HepG2 (cell line): ENCODE measurements at regions not wholly inside any gene's neighbourhood (a gene's known extent, or its start where the extent isn't known, plus 50 kb on each side); places are given as distances from the start of the nearest gene placed in this dataset.

Experiments
- ATAC-seq: fragments of 200-7000 bp; cut with Tn5 transposase; 3 replicates; pipeline ENCODE4 v1.9.1; 2020; ENCODE audit warnings: mild to moderate bottlenecking, moderate library complexity
- BruUV-seq: library from RNA; stranded (reverse); fragments of 400-500 nt; replicated peaks from 2 replicates; lab custom pipeline; 2021; lab: Mats Ljungman, UMichigan
- CTCF ChIA-PET: fragments of 300-600 bp; formaldehyde crosslinking; extraction: SDS; loops from one replicate; lab custom pipeline; 2021; ENCODE audit warnings: low total read pairs, inconsistent platforms, low intra/inter-chr PET ratio; lab: Yijun Ruan, JAX
- POLR2A ChIA-PET: fragments of 350-600 bp; sonication (Branson Sonifier 250); formaldehyde crosslinking; loops from one replicate; lab custom pipeline; 2020; ENCODE audit warnings: antibody characterized with exemption, inconsistent platforms; lab: Yijun Ruan, JAX
- DNase-seq: peaks from one replicate; pipeline ENCODE4 v3.0.0-alpha.2; 2015; ENCODE audit warnings: low spot score
- FAIRE-seq: peaks from 3 replicates; lab custom pipeline; 2011; peaks lifted over from hg19 to GRCh38; lab: Jason Lieb, UNC
- H2AFZ ChIP-seq: one replicate; pipeline ENCODE4 v1.6.1; 2011; ENCODE audit warnings: low read length, inconsistent platforms
- H3K27ac ChIP-seq: fragments of 300-600 bp; 3 replicates; pipeline ENCODE4 v1.8.0; 2011; ENCODE audit warnings: mixed run types, mild to moderate bottlenecking, mixed read lengths, low read length, inconsistent platforms; ENCODE audit not compliant: insufficient read depth; ENCODE audit errors: extremely low read length
- H3K27me3 ChIP-seq, 2 experiments: fragments of 200-600 bp in 1 of 2; 2 replicates in 1 of 2; 3 replicates in 1 of 2; pipeline versions ENCODE4 v1.6.0 to v1.8.0; 2011; ENCODE audit warnings: low read length in 2 of 2, mild to moderate bottlenecking in 2 of 2, moderate library complexity in 2 of 2, inconsistent platforms in 1 of 2; ENCODE audit not compliant: insufficient read depth in 2 of 2, control insufficient read depth in 1 of 2
- H3K36me3 ChIP-seq, 2 experiments: fragments of 200-600 bp in 1 of 2; replicated peaks in 1 of 2; 2 replicates in 1 of 2; 3 replicates in 1 of 2; pipeline versions ENCODE4 v1.5.1 to v1.8.0; 2011; ENCODE audit warnings: low read length in 2 of 2, inconsistent platforms in 1 of 2; ENCODE audit not compliant: insufficient read depth in 2 of 2, control insufficient read depth in 1 of 2
- H3K4me1 ChIP-seq: 2 replicates; pipeline ENCODE4 v1.5.1; 2012; ENCODE audit warnings: low read length, inconsistent platforms; ENCODE audit not compliant: insufficient read depth
- H3K4me2 ChIP-seq: 2 replicates; pipeline ENCODE4 v1.6.0; 2011; ENCODE audit warnings: low read depth, low read length, inconsistent platforms
- H3K4me3 ChIP-seq, 3 experiments: fragments of 200-600 bp in 1 of 3; sonication (generic), shearing (Covaris generic) in 1 of 3; replicated peaks in 1 of 3; 2 replicates each; pipeline ENCODE4 v1.5.1; 2011 to 2016; ENCODE audit warnings: low read length in 3 of 3, inconsistent platforms in 2 of 3, low read depth in 2 of 3, mild to moderate bottlenecking in 2 of 3, control low read depth in 1 of 3, mixed read lengths in 1 of 3; ENCODE audit not compliant: insufficient read depth in 1 of 3
- H3K79me2 ChIP-seq: one replicate; pipeline ENCODE4 v1.6.1; 2011; ENCODE audit warnings: low read length, inconsistent platforms; ENCODE audit not compliant: insufficient read depth
- H3K9ac ChIP-seq: 2 replicates; pipeline ENCODE4 v1.6.0; 2011; ENCODE audit warnings: mild to moderate bottlenecking, low read depth, low read length, inconsistent platforms; ENCODE audit not compliant: insufficient read depth
- H3K9me3 ChIP-seq: 2 replicates; pipeline ENCODE4 v1.5.1; 2012; ENCODE audit warnings: mild to moderate bottlenecking, low read length
- H4K20me1 ChIP-seq: 2 replicates; pipeline ENCODE4 v1.6.0; 2011; ENCODE audit warnings: inconsistent platforms, mild to moderate bottlenecking, low read length, moderate library complexity; ENCODE audit not compliant: insufficient read depth
- EED ChIP-seq: sonication (generic); formaldehyde crosslinking; IDR thresholded peaks from 2 replicates; pipeline ENCODE4 v1.5.0; 2020; ENCODE audit warnings: mild to moderate bottlenecking, missing genetic modification reagents
- RAD51 ChIP-seq: fragments of 450-650 bp; IDR thresholded peaks from 2 replicates; pipeline ENCODE4 v1.6.1; 2016; ENCODE audit warnings: borderline replicate concordance
- SSRP1 ChIP-seq: IDR thresholded peaks from 2 replicates; pipeline ENCODE4 v1.6.1; 2016; ENCODE audit warnings: control low read depth
- ZNF260 ChIP-seq: sonication (generic); formaldehyde crosslinking; IDR thresholded peaks from 2 replicates; pipeline ENCODE4 v1.4.0; 2020; ENCODE audit warnings: missing genetic modification reagents, low read depth, mild to moderate bottlenecking, borderline replicate concordance
- ZNF33B ChIP-seq: sonication (generic); formaldehyde crosslinking; IDR thresholded peaks from 2 replicates; pipeline ENCODE4 v1.5.1; 2020; ENCODE audit warnings: mild to moderate bottlenecking, missing genetic modification reagents
- ZNF460 ChIP-seq: sonication (generic); formaldehyde crosslinking; IDR thresholded peaks from 2 replicates; pipeline ENCODE4 v1.5.1; 2020; ENCODE audit warnings: missing genetic modification reagents, mild to moderate bottlenecking, borderline replicate concordance
- ZNF781 ChIP-seq: sonication (generic); formaldehyde crosslinking; IDR thresholded peaks from 2 replicates; pipeline ENCODE4 v1.5.1; 2020; ENCODE audit warnings: borderline replicate concordance, mild to moderate bottlenecking, missing genetic modification reagents; ENCODE audit errors: not compliant biosample characterization
- WGBS: methylation state at CpG from one replicate; pipeline ENCODE4 v1.1.6; 2017; ENCODE audit warnings: low lambda C conversion rate; 5-methylcytosine and 5-hydroxymethylcytosine counted together
- in situ Hi-C: cut with HindIII; loops from 2 replicates; pipeline ENCODE4 v1.10.0; 2017; ENCODE audit warnings: low pct_unique_long_range_greater_than_20kb; ENCODE audit not compliant: extremely low pct_ligation_motif_present
- intact Hi-C: fragments of 100-400 bp; cut with micrococcal nuclease; formaldehyde crosslinking; loops from one replicate; pipeline ENCODE4 v1.10.0; 2022; ENCODE audit not compliant: unreplicated experiment
- TF ChIP-seq, protein P1 (sequence below): IDR thresholded peaks from 2 replicates; pipeline ENCODE4 v1.6.1; 2016; ENCODE audit warnings: control low read depth
- TF ChIP-seq, protein P2 (sequence below): sonication (generic); formaldehyde crosslinking; IDR thresholded peaks from 2 replicates; pipeline ENCODE4 v1.4.0; 2020; ENCODE audit warnings: missing genetic modification reagents, borderline replicate concordance
- TF ChIP-seq, protein P3 (sequence below): sonication (generic); formaldehyde crosslinking; IDR thresholded peaks from 2 replicates; pipeline ENCODE4 v1.4.0; 2020; ENCODE audit warnings: mild to moderate bottlenecking, missing genetic modification reagents
- TF ChIP-seq, protein P4 (sequence below): sonication (generic); formaldehyde crosslinking; IDR thresholded peaks from 2 replicates; pipeline ENCODE4 v1.8.1; 2023; ENCODE audit warnings: mild to moderate bottlenecking, missing genetic modification reagents
- TF ChIP-seq, protein P5 (sequence below): sonication (generic); formaldehyde crosslinking; IDR thresholded peaks from 2 replicates; pipeline ENCODE4 v1.4.0; 2020; ENCODE audit warnings: missing genetic modification reagents, borderline replicate concordance

DNA sequence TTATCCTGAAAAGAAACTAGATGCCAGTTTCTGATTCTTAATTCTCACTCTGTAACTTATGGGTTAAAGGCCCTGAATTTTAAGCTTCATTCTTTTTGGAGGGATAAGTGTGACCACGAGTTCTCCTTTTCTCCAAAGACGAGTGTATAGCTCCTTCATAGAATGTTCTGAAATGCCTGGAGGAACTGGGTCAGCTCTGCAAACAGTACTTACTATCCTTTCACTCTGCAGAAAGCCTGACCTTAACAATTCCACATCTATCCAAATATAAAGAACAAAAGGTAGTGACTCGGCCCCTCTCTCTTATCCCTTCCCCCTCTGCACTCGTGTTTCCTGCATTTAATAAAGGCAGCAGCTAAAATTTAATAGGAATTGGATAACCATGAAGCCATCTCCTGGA, 150.5 kb downstream of the LYPLAL1 start:
- no TSS peak for BruUV-seq
- H3K4me2 ChIP-seq: no peak overlapping the region
- H3K79me2 ChIP-seq: no peaks in the 10 kb centered on the region
- in situ Hi-C loops: loop anchor here (25.0 kb wide), 1 partner anchor 962 kb away; no protein-coding TSS in a partner anchor
- H3K36me3 ChIP-seq: no peaks in the 10 kb centered on the region
- no peak overlapping the region for H2AFZ ChIP-seq
- no peak for DNase-seq
- H4K20me1 ChIP-seq: no peaks in the 10 kb centered on the region
- H3K4me1 ChIP-seq: peaks cover 5% of the 10 kb centered on the region
- no peaks in the 10 kb centered on the region for H3K27me3 ChIP-seq
- POLR2A ChIA-PET: no interaction called here
- no peaks in the 10 kb centered on the region for H3K9me3 ChIP-seq
- no peak for TF ChIP-seq SSRP1
- no peak for TF ChIP-seq ZNF33B (CRISPR knock-in tag)
- TF ChIP-seq, protein P1, sequence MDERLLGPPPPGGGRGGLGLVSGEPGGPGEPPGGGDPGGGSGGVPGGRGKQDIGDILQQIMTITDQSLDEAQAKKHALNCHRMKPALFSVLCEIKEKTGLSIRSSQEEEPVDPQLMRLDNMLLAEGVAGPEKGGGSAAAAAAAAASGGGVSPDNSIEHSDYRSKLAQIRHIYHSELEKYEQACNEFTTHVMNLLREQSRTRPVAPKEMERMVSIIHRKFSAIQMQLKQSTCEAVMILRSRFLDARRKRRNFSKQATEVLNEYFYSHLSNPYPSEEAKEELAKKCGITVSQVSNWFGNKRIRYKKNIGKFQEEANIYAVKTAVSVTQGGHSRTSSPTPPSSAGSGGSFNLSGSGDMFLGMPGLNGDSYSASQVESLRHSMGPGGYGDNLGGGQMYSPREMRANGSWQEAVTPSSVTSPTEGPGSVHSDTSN (CRISPR knock-in tag): no peak
- TF ChIP-seq ZNF260 (CRISPR knock-in tag): no peak
- TF ChIP-seq, protein P2, sequence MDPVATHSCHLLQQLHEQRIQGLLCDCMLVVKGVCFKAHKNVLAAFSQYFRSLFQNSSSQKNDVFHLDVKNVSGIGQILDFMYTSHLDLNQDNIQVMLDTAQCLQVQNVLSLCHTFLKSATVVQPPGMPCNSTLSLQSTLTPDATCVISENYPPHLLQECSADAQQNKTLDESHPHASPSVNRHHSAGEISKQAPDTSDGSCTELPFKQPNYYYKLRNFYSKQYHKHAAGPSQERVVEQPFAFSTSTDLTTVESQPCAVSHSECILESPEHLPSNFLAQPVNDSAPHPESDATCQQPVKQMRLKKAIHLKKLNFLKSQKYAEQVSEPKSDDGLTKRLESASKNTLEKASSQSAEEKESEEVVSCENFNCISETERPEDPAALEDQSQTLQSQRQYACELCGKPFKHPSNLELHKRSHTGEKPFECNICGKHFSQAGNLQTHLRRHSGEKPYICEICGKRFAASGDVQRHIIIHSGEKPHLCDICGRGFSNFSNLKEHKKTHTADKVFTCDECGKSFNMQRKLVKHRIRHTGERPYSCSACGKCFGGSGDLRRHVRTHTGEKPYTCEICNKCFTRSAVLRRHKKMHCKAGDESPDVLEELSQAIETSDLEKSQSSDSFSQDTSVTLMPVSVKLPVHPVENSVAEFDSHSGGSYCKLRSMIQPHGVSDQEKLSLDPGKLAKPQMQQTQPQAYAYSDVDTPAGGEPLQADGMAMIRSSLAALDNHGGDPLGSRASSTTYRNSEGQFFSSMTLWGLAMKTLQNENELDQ (CRISPR knock-in tag): no peak
- no peak for TF ChIP-seq EED (CRISPR knock-in tag)
- TF ChIP-seq, protein P3, sequence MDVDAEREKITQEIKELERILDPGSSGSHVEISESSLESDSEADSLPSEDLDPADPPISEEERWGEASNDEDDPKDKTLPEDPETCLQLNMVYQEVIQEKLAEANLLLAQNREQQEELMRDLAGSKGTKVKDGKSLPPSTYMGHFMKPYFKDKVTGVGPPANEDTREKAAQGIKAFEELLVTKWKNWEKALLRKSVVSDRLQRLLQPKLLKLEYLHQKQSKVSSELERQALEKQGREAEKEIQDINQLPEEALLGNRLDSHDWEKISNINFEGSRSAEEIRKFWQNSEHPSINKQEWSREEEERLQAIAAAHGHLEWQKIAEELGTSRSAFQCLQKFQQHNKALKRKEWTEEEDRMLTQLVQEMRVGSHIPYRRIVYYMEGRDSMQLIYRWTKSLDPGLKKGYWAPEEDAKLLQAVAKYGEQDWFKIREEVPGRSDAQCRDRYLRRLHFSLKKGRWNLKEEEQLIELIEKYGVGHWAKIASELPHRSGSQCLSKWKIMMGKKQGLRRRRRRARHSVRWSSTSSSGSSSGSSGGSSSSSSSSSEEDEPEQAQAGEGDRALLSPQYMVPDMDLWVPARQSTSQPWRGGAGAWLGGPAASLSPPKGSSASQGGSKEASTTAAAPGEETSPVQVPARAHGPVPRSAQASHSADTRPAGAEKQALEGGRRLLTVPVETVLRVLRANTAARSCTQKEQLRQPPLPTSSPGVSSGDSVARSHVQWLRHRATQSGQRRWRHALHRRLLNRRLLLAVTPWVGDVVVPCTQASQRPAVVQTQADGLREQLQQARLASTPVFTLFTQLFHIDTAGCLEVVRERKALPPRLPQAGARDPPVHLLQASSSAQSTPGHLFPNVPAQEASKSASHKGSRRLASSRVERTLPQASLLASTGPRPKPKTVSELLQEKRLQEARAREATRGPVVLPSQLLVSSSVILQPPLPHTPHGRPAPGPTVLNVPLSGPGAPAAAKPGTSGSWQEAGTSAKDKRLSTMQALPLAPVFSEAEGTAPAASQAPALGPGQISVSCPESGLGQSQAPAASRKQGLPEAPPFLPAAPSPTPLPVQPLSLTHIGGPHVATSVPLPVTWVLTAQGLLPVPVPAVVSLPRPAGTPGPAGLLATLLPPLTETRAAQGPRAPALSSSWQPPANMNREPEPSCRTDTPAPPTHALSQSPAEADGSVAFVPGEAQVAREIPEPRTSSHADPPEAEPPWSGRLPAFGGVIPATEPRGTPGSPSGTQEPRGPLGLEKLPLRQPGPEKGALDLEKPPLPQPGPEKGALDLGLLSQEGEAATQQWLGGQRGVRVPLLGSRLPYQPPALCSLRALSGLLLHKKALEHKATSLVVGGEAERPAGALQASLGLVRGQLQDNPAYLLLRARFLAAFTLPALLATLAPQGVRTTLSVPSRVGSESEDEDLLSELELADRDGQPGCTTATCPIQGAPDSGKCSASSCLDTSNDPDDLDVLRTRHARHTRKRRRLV (CRISPR knock-in tag): no peak
- no peak for TF ChIP-seq ZNF460 (CRISPR knock-in tag)
- TF ChIP-seq, protein P4, sequence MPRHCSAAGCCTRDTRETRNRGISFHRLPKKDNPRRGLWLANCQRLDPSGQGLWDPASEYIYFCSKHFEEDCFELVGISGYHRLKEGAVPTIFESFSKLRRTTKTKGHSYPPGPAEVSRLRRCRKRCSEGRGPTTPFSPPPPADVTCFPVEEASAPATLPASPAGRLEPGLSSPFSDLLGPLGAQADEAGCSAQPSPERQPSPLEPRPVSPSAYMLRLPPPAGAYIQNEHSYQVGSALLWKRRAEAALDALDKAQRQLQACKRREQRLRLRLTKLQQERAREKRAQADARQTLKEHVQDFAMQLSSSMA: no peak
- TF ChIP-seq, protein P5, sequence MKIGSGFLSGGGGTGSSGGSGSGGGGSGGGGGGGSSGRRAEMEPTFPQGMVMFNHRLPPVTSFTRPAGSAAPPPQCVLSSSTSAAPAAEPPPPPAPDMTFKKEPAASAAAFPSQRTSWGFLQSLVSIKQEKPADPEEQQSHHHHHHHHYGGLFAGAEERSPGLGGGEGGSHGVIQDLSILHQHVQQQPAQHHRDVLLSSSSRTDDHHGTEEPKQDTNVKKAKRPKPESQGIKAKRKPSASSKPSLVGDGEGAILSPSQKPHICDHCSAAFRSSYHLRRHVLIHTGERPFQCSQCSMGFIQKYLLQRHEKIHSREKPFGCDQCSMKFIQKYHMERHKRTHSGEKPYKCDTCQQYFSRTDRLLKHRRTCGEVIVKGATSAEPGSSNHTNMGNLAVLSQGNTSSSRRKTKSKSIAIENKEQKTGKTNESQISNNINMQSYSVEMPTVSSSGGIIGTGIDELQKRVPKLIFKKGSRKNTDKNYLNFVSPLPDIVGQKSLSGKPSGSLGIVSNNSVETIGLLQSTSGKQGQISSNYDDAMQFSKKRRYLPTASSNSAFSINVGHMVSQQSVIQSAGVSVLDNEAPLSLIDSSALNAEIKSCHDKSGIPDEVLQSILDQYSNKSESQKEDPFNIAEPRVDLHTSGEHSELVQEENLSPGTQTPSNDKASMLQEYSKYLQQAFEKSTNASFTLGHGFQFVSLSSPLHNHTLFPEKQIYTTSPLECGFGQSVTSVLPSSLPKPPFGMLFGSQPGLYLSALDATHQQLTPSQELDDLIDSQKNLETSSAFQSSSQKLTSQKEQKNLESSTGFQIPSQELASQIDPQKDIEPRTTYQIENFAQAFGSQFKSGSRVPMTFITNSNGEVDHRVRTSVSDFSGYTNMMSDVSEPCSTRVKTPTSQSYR (CRISPR knock-in tag): no peak
- TF ChIP-seq RAD51: no peak
- no peak for TF ChIP-seq ZNF781 (CRISPR knock-in tag)
- CTCF ChIA-PET: no interaction called here
- intact Hi-C loops: no loop called here
- H3K4me3 ChIP-seq: no peak overlapping the region
- FAIRE-seq: no peak
- no peak overlapping the region for H3K27ac ChIP-seq
- no peak overlapping the region for H3K9ac ChIP-seq
- WGBS: 69% methylated on average over 4 of the region's 4 CpGs
- ATAC-seq: no peak
